EH (cell line): ENCODE measurements at regions not wholly inside any gene's neighbourhood (a gene's known extent, or its start where the extent isn't known, plus 50 kb on each side); places are given as distances from the start of the nearest gene placed in this dataset.

Source experiments
- DNase-seq: peaks from one replicate; pipeline ENCODE4 v3.0.0-alpha.2; 2015; ENCODE audit warnings: low read depth

DNA sequence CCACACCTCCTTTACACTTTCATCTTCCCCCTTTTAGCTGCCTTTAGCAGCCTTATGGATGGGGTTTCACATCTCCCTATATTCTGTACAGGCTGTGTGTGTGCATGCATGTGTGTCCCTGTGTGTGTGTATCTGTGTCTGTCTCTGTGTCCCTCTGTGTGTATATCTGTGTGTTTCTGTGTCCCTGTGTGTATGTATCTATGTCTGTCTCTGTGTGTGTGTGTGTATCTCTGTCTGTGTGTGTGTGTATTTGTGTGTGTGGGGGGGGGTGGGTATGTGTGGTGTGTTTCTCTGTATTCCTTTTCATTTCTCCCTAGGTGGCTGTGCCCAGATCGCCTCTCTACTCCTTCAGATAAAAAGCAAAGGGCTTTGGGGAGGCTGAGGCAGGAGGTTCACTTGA lies 52.2 kb upstream of the CD83 start:
- no peak for DNase-seq

DNA sequence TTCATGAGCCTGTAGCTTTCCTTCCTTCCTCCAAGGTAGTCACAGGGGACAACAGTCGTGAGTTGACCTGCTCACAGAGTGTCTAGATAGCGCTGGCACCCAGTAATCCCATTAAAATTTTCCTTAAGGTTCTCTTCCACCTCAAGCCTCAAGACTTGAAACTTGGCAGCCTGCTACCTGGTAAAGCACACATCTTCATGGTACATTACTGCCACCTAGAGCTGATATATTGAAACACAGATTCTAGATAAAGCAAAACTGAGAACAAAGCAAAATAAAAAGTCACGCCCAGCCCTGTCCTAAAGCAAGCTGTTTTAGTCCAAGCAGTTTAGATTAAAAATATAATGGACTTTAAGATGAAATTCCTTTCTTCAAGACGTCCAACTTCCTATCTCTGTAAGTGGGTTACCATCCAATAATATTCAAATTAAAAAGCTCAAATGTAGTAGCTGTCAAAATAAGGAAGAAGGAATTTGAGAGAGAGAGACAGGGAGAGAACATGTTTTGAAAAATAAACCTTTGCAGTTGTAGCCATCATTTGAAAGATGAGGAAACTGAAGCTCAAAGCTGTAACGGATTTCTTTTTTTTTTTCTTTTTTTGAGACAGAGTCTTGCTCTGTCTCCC lies 50.7 kb upstream of the CD83 start:
- DNase-seq: peak; percentile 73

DNA sequence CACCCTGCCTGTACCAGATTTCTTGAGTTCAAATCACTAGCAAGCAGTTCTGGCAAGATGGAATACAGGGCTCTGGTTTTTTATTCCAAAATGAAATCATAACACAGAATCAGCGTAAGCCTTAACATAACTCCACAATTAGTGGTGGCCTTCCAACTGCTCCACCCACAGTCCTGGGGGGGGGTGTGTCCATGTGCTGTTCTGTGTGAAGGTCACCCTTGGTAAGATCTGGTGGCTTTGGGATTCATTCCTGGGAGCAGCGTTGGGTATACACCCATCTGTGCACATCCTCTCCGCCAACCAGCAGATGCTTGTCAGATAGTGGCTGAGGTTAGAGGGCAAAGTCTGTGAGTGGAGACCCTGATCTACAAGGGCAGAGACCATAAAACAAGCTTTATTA lies 49.9 kb upstream of the CD83 start:
- no peak for DNase-seq
